HEK293 (cell line): ENCODE measurements at regions not wholly inside any gene's neighbourhood (a gene's known extent, or its start where the extent isn't known, plus 50 kb on each side); places are given as distances from the start of the nearest gene placed in this dataset.
"Not testable (repeated sequence)": the region's sequence is repeated elsewhere in the genome, so short reads cannot be mapped to it uniquely, and the experiment has no call there.

Experiments used
- ZNF658 ChIP-seq: fragments of 450-650 bp; formaldehyde crosslinking; IDR thresholded peaks from 2 replicates; pipeline ENCODE4; 2016; ENCODE audit warnings: missing biosample characterization, missing genetic modification characterization
- ZNF76 ChIP-seq: fragments of 450-650 bp; formaldehyde crosslinking; IDR thresholded peaks from 2 replicates; pipeline ENCODE4; 2016; ENCODE audit warnings: low read depth, missing biosample characterization, missing genetic modification characterization, borderline replicate concordance
- TF ChIP-seq, protein P1 (sequence below): sonication (generic); formaldehyde crosslinking; IDR thresholded peaks from 2 replicates; pipeline ENCODE4 v1.8.1; 2022; ENCODE audit warnings: mild to moderate bottlenecking, moderate library complexity, missing genetic modification reagents
- TF ChIP-seq, protein P2 (sequence below): fragments of 450-650 bp; formaldehyde crosslinking; IDR thresholded peaks from 2 replicates; pipeline ENCODE4 v1.5.1; 2016; ENCODE audit warnings: missing biosample characterization, missing genetic modification characterization

DNA sequence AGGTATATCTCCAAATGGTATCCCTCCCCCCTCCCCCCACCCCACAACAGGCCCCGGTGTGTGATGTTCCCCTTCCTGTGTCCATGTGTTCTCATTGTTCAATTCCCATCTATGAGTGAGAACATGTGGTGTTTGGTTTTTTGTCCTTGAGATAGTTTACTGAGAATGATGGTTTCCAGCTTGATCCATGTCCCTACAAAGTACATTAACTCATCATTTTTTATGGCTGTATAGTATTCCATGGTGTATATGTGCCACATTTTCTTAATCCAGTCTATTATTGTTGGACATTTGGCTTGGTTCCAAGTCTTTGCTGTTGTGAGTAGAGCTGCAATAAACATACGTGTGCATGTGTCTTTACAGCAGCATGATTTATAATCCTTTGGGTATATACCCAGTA is 135.8 kb upstream of the DST start:
- TF ChIP-seq, protein P1, sequence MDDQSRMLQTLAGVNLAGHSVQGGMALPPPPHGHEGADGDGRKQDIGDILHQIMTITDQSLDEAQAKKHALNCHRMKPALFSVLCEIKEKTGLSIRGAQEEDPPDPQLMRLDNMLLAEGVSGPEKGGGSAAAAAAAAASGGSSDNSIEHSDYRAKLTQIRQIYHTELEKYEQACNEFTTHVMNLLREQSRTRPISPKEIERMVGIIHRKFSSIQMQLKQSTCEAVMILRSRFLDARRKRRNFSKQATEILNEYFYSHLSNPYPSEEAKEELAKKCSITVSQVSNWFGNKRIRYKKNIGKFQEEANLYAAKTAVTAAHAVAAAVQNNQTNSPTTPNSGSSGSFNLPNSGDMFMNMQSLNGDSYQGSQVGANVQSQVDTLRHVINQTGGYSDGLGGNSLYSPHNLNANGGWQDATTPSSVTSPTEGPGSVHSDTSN = not testable (repeated sequence)
- TF ChIP-seq ZNF76, ZNF658 (tag by site-specific recombination): not testable (repeated sequence)
- TF ChIP-seq, protein P2, sequence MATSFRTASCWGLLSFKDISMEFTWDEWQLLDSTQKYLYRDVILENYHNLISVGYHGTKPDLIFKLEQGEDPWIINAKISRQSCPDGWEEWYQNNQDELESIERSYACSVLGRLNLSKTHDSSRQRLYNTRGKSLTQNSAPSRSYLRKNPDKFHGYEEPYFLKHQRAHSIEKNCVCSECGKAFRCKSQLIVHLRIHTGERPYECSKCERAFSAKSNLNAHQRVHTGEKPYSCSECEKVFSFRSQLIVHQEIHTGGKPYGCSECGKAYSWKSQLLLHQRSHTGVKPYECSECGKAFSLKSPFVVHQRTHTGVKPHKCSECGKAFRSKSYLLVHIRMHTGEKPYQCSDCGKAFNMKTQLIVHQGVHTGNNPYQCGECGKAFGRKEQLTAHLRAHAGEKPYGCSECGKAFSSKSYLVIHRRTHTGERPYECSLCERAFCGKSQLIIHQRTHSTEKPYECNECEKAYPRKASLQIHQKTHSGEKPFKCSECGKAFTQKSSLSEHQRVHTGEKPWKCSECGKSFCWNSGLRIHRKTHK = not testable (repeated sequence)
